HG03354 (cell line): ENCODE measurements at regions not wholly inside any gene's neighbourhood (a gene's known extent, or its start where the extent isn't known, plus 50 kb on each side); places are given as distances from the start of the nearest gene placed in this dataset.
"Not testable (repeated sequence)": the region's sequence is repeated elsewhere in the genome, so short reads cannot be mapped to it uniquely, and the experiment has no call there.

Experiments used
- ATAC-seq: cut with Tn5 transposase; IDR thresholded peaks from one replicate; pipeline ENCODE4 v1.9.1; 2021; ENCODE audit warnings: mild to moderate bottlenecking; ENCODE audit not compliant: unreplicated experiment, poor library complexity, severe bottlenecking

GRCh38 chr11:39462506-39462905 lies 1996.9 kb downstream of the LRRC4C start:
- ATAC-seq: no peak

GRCh38 chr11:39461066-39461465 lies 1998.4 kb downstream of the LRRC4C start:
- no peak for ATAC-seq

GRCh38 chr11:39459606-39460005 lies 1999.8 kb downstream of the LRRC4C start:
- no peak for ATAC-seq

GRCh38 chr11:39458481-39458880 lies 2001.0 kb downstream of the LRRC4C start:
- ATAC-seq: no peak

- no peak for ATAC-seq
Observed at GRCh38 chr11:39443424-39444022, 2015.9 kb downstream of the LRRC4C start.

- no peak for ATAC-seq
Observed at GRCh38 chr11:39442177-39442576, 2017.3 kb downstream of the LRRC4C start.

- ATAC-seq: no peak
Observed at GRCh38 chr11:39435641-39436040, 2023.8 kb downstream of the LRRC4C start.

GRCh38 chr11:39434466-39434865 lies 2025.0 kb downstream of the LRRC4C start:
- ATAC-seq: no peak

GRCh38 chr11:39432929-39433328 lies 2026.5 kb downstream of the LRRC4C start:
- ATAC-seq: no peak

GRCh38 chr11:39425226-39425625 lies 2034.2 kb downstream of the LRRC4C start:
- ATAC-seq: no peak

- ATAC-seq: no peak
Observed at GRCh38 chr11:39412117-39412516, 2047.3 kb downstream of the LRRC4C start.

- ATAC-seq: no peak
Observed at GRCh38 chr11:39385911-39386310, 2073.5 kb downstream of the LRRC4C start.

- ATAC-seq: no peak
Observed at GRCh38 chr11:39374963-39375698, 2084.3 kb downstream of the LRRC4C start.

- ATAC-seq: no peak
Observed at GRCh38 chr11:39367534-39367933, 2091.9 kb downstream of the LRRC4C start.

- ATAC-seq: no peak
Observed at GRCh38 chr11:39365809-39366436, 2093.5 kb downstream of the LRRC4C start.

- no peak for ATAC-seq
Observed at GRCh38 chr11:39363571-39363970, 2095.9 kb downstream of the LRRC4C start.

- ATAC-seq: no peak
Observed at GRCh38 chr11:39361557-39361956, 2097.9 kb downstream of the LRRC4C start.

GRCh38 chr11:39345834-39346442 lies 2113.5 kb downstream of the LRRC4C start:
- no peak for ATAC-seq

- no peak for ATAC-seq
Observed at GRCh38 chr11:39341461-39341860, 2118.0 kb downstream of the LRRC4C start.

GRCh38 chr11:39333006-39333405 lies 2126.4 kb downstream of the LRRC4C start:
- ATAC-seq: not testable (repeated sequence)

- ATAC-seq: no peak
Observed at GRCh38 chr11:39327302-39327701, 2132.2 kb downstream of the LRRC4C start.
